Activated naive CD8-positive, alpha-beta T cell treated with anti-CD3 and anti-CD28 coated beads, Interleukin-2, amount 50 U/mL, for 24 hours (primary cell): ENCODE measurements at regions not wholly inside any gene's neighbourhood (a gene's known extent, or its start where the extent isn't known, plus 50 kb on each side); places are given as distances from the start of the nearest gene placed in this dataset.

ENCODE experiments used
- ATAC-seq: fragments of 150-1000 bp; cut with Tn5 transposase; one replicate; pipeline ENCODE4 v1.10.0; 2021
- DNase-seq: peaks from one replicate; pipeline ENCODE4 v3.0.0; 2021
- H3K27ac Mint-ChIP-seq: one replicate; pipeline ENCODE4 v1.8.0; 2021; ENCODE audit warnings: mild to moderate bottlenecking, mixed read lengths
- H3K27me3 Mint-ChIP-seq: one replicate; pipeline ENCODE4 v1.8.0; 2021; ENCODE audit warnings: mixed read lengths
- H3K36me3 Mint-ChIP-seq: one replicate; pipeline ENCODE4 v1.8.0; 2021; ENCODE audit warnings: low read depth, mixed read lengths
- H3K4me1 Mint-ChIP-seq: one replicate; pipeline ENCODE4 v1.8.0; 2021; ENCODE audit warnings: mixed read lengths
- H3K4me3 Mint-ChIP-seq: one replicate; pipeline ENCODE4 v1.8.0; 2021; ENCODE audit warnings: mild to moderate bottlenecking, moderate library complexity, mixed read lengths
- H3K9me3 Mint-ChIP-seq: one replicate; pipeline ENCODE4 v1.8.0; 2021; ENCODE audit warnings: mixed read lengths

DNA sequence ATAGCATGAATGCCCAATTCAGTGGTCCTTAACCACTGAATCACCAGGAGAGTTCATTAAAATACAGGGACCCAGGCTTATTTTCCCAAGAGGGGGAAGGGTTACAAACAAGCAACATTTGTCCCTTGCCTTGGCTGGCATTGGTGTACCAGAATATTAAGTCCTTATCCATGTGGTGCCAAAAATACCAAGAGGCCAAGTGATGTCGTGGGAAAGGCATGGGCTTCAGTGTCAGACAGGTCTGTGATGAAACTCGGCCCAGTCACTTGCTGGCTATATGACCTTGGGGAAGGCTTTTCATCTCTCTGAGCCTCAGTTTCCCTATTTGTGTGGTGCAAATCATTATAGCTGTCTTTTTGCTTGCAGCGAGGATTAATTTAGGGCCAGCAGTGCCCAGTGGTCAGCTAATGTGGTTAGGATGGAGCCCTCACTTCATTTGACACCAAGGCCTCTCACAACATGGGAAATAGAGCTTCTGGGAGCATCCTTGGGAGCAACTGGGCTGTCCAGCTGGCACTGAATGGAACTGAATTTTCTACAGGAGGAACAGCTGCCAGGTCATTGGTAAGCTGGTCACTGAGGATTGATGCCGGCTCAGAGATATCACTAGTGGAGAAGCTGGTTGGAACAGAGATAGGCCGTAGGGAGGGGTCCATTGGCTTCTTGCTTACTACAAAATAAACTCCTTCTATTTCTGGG is 77.2 kb upstream of the PPP2R5A start:
- Mint-ChIP-seq H3K4me3 (no peak overlapping the region), H3K36me3 (no peaks in the 10 kb centered on the region), H3K27ac (no peak overlapping the region), H3K9me3 (no peaks in the 10 kb centered on the region), H3K4me1 (no peaks in the 10 kb centered on the region), H3K27me3 (no peaks in the 10 kb centered on the region)
- ATAC-seq: no peak
- no peak for DNase-seq

DNA sequence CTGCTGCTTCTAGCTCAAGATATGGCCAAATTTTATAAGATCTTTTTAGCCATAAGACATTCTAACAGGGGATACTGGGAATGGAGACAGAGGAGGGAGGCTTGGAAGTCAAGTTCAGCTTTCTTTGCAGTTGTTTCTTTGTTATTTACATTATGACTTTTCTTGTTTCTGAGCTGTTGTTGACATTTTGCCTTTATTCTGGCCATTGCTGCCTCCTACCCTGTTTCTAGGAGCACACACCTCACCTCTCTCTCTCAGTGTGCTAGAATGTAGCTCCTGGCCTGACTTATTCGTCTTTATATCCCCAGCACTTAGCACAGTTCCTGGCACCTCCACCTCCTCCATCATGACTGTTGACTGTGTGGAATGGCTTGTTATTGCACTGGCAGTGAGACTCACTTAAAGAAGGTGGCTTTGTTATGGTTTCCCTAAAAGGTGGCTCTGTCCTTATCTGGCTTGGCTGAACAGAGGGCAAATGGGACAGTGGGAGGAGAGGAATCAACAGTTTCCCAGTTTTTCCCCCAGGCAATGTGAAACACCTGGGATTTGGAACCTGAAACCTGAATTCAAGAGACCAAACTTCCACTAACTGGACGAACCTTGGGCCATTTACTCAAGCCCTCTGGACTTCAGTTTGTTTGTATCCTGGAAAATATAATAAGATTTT is 76.1 kb upstream of the PPP2R5A start:
- no peaks in the 10 kb centered on the region for H3K4me1 Mint-ChIP-seq
- no peaks in the 10 kb centered on the region for H3K9me3 Mint-ChIP-seq
- H3K27ac Mint-ChIP-seq: no peak overlapping the region
- H3K27me3 Mint-ChIP-seq: no peaks in the 10 kb centered on the region
- no peaks in the 10 kb centered on the region for H3K36me3 Mint-ChIP-seq
- H3K4me3 Mint-ChIP-seq: no peak overlapping the region
- DNase-seq: no peak
- ATAC-seq: no peak

DNA sequence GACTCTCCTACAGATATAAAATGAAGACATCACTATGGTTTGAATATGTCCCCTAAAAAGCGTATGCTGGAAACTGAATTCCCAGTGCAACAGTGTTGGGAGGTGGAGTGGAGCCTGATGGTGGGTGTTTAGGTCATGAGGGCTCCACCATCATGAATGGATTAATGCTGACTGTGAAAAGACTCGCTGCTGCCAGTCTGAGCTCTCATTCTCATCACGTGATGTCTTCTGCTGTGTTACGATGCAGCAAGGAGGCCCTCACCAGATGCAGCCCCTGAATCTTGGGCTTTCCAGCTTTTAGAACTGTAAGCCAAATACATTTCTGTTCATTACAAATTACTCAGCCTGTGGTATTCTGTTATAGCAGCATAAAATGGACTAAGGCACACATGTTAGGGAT is 73.8 kb upstream of the PPP2R5A start:
- no peak overlapping the region for H3K27ac Mint-ChIP-seq
- no peaks in the 10 kb centered on the region for H3K27me3 Mint-ChIP-seq
- ATAC-seq (no peak), DNase-seq (no peak)
- no peak overlapping the region for H3K4me3 Mint-ChIP-seq
- H3K9me3 Mint-ChIP-seq: no peaks in the 10 kb centered on the region
- no peaks in the 10 kb centered on the region for H3K4me1 Mint-ChIP-seq
- H3K36me3 Mint-ChIP-seq: no peaks in the 10 kb centered on the region

DNA sequence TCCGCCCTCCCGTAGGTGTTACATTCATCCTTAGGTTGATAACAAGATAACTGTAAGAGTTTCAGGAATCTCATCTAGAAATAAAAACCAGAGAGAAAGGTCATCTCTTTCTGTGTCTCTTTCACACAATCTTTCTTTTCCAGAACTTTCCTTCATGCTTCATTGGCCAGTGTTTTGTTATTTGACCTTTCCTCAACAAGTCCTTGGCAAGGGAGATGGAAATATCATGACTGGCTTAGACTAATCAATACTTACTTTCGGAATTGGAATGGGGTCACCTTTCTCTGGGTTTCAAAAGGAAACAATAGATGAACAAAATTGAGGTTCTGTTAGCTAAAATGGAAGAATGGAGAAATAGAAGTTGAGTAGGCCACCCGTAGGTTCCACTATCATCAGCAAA is 72.9 kb upstream of the PPP2R5A start:
- H3K4me3 Mint-ChIP-seq: no peak overlapping the region
- no peaks in the 10 kb centered on the region for H3K4me1 Mint-ChIP-seq
- no peak overlapping the region for H3K27ac Mint-ChIP-seq
- H3K9me3 Mint-ChIP-seq: no peaks in the 10 kb centered on the region
- DNase-seq (no peak), ATAC-seq (no peak)
- H3K27me3 Mint-ChIP-seq: no peaks in the 10 kb centered on the region
- no peaks in the 10 kb centered on the region for H3K36me3 Mint-ChIP-seq

DNA sequence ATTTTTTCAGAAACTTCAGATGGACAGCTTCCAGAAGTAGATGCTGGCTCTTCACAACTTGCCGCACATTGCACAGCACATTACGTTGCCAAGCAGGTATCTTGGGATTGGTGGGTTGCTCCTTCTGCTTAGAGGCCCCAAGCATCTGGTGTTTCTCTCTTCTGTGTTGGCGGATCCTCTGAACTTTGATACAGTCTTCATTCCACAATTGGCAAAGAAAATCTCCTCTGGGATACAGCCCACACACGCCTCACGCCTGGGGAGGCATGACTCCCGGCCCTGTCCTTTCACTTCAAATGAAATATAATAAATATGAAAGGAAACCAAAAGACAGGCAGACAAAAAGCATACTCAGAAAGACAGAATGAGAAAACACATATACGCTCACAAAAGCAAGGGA is 72.3 kb upstream of the PPP2R5A start:
- DNase-seq (no peak), ATAC-seq (no peak)
- Mint-ChIP-seq H3K9me3 (no peaks in the 10 kb centered on the region), H3K4me1 (no peaks in the 10 kb centered on the region), H3K36me3 (no peaks in the 10 kb centered on the region), H3K27me3 (no peaks in the 10 kb centered on the region), H3K4me3 (no peak overlapping the region), H3K27ac (no peak overlapping the region)

DNA sequence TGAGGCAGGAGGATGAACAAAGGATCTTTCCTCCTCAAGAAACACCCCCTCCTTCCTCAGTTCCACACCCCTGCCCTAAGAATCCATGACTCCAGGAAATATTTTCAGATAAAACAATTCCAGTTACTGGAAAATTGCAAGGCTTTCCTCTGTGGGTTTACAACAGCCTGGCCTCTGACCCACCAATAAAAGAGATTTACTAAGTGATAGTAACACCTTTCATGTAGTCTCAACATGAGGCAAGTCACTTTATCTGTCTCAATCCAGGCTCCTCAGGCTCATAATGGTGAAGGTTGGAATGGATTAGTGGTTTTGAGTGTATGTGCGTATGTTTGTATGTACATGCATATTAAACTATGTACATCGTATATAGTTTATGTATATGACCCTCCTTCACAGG is 71.4 kb upstream of the PPP2R5A start:
- no peak for ATAC-seq
- Mint-ChIP-seq H3K36me3 (no peaks in the 10 kb centered on the region), H3K27me3 (no peaks in the 10 kb centered on the region), H3K4me3 (no peak overlapping the region), H3K9me3 (no peaks in the 10 kb centered on the region), H3K27ac (no peak overlapping the region), H3K4me1 (peaks cover 7% of the 10 kb centered on the region)
- DNase-seq: no peak

DNA sequence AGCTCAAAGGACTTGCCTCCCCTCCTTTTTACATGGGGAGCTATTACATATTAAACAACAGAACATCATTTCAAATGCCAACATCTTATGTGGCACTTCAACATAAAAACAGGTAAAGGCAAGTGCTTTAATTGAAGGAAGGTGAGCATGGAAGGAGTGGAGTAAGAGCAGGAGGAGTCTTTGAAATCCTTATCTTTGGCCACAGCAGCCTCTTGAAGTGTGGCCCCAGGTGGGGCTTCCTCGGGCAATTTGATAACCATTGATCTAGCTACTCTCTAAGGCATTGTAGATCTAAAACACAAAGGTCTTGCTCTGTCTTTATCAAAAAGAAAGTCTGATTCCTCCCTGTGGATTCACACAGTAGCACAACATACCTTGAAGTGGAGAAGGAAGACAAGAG is 70.9 kb upstream of the PPP2R5A start:
- Mint-ChIP-seq H3K27me3 (no peaks in the 10 kb centered on the region), H3K4me1 (peaks cover 12% of the 10 kb centered on the region), H3K27ac (no peak overlapping the region), H3K36me3 (no peaks in the 10 kb centered on the region), H3K4me3 (no peak overlapping the region), H3K9me3 (no peaks in the 10 kb centered on the region)
- no peak for ATAC-seq
- DNase-seq: no peak

DNA sequence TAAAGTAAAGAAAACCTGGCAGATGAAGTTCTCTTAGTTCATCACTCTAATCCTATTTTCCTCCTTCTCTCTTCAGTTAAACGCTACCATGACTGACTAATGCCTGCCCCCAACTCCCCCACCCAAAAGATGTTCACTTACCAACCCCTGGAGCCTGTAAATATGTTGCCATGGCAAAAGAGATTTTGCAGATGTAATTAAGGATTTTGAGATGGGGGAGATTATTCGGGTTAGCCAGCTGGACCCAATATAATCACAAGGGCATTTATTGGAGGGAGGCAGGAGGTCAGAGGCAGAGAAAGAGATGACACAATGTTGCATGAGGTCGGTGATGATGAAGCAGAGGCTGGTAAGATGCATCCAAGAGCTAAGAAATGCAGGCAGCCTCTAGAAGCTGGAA is 69.3 kb upstream of the PPP2R5A start:
- Mint-ChIP-seq H3K9me3 (no peaks in the 10 kb centered on the region), H3K4me3 (no peak overlapping the region), H3K4me1 (peaks cover 17% of the 10 kb centered on the region), H3K27ac (no peak overlapping the region), H3K36me3 (no peaks in the 10 kb centered on the region), H3K27me3 (no peaks in the 10 kb centered on the region)
- no peak for ATAC-seq
- DNase-seq: no peak

DNA sequence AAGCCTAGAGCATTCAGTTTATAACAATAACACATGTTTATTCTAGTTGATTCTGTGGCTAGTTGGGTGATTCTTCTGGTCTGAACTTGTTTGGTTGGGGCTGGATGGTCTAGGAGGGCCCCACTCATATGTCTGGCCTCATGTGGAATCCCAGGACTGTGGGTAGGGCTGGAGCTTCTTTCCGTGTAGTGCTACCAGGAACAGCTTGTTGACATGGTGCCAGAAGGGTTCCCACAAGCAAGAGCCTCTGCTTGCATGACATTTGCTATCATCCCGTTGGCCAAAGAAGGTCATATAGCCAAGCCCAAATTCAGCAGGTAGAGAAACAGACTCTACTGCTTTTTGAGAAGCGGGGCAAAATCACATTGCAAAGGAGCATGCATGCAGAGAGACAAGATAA is 67.6 kb upstream of the PPP2R5A start:
- peaks cover 17% of the 10 kb centered on the region for H3K4me1 Mint-ChIP-seq
- no peaks in the 10 kb centered on the region for H3K27me3 Mint-ChIP-seq
- ATAC-seq (no peak), DNase-seq (no peak)
- no peaks in the 10 kb centered on the region for H3K9me3 Mint-ChIP-seq
- no peak overlapping the region for H3K27ac Mint-ChIP-seq
- no peaks in the 10 kb centered on the region for H3K36me3 Mint-ChIP-seq
- H3K4me3 Mint-ChIP-seq: no peak overlapping the region

DNA sequence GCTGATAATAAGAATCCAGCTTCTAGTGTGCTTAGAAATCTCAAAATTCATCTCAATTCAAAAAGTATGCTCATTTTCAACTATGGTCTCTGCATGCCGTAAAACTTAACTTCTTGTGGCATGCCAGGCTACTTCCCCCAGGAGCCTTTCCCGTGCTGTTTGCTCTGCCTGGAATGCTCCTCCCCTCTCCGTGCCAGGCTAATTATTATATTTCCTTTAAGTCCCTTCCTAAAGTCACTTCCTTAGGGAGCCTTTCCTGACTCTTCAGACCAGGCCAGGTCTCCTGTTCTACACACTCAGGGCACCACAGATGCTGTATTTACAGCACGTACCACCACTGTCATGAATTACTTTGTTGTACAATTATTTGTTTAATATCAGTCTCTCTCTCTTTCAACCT is 67.1 kb upstream of the PPP2R5A start:
- Mint-ChIP-seq H3K4me1 (peaks cover 17% of the 10 kb centered on the region), H3K27ac (no peak overlapping the region), H3K9me3 (no peaks in the 10 kb centered on the region), H3K27me3 (no peaks in the 10 kb centered on the region), H3K36me3 (no peaks in the 10 kb centered on the region), H3K4me3 (no peak overlapping the region)
- ATAC-seq (no peak), DNase-seq (no peak)

DNA sequence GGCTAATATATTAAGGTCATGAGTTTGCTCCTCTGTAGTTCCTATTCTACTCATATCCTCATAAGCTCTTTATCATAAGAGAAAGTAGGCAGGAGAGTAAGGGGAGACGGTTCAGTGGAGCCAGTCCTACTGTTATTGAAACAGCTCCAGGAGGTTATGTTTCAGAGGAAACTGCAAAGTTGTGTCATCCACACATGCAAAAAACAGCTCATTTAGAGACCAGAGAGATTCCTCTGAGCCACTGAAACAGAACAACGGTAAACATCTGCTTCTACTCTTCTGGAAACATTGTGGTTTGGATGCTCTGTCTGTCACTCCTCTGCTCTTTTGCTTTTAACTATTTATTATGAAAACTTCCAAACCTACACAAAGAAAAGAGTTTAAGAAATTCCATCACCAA is 66.3 kb upstream of the PPP2R5A start:
- H3K27ac Mint-ChIP-seq: no peak overlapping the region
- DNase-seq: no peak
- H3K27me3 Mint-ChIP-seq: no peaks in the 10 kb centered on the region
- peaks cover 17% of the 10 kb centered on the region for H3K4me1 Mint-ChIP-seq
- H3K36me3 Mint-ChIP-seq: no peaks in the 10 kb centered on the region
- no peak overlapping the region for H3K4me3 Mint-ChIP-seq
- peak; percentile 86 for ATAC-seq
- H3K9me3 Mint-ChIP-seq: no peaks in the 10 kb centered on the region

DNA sequence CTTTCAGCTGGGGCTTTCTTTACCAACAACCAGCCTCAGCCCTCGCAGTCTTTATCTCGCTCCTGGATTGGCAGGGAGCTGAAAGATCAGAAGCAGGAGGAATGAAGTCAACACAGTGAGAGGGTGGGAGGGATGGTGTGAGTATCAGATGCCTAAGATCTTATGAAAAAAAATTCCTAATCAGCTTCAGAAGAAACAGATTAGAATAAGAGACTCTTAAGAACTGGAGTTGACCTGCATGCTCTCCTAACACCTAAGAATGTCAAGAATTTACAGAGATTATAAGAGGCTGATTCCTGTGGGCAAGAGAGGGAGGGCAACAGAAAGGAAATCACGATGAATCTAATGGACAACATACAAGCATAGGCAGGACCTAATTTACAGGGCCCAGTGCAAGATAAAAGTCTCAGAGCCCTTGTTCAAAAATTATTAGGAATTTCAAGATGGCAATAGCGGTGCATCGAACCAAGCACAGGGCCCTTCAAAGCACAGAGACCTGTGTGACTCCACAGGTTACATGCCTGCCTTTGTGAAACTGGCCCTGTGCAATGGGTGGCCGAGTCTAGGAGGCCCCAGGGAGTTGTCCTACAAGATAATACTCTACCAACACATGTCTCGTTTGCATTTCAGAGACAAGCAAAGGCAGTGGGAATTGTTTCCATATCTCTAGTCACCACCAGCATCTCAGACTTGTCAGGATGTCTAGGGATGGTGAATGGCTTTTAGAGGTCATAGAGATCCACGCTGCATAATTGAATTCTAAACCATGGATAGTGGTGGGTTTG is 65.3 kb upstream of the PPP2R5A start:
- no peak overlapping the region for H3K4me3 Mint-ChIP-seq
- no peaks in the 10 kb centered on the region for H3K9me3 Mint-ChIP-seq
- H3K27ac Mint-ChIP-seq: no peak overlapping the region
- peaks cover 26% of the 10 kb centered on the region for H3K4me1 Mint-ChIP-seq
- DNase-seq (no peak), ATAC-seq (no peak)
- no peaks in the 10 kb centered on the region for H3K27me3 Mint-ChIP-seq
- H3K36me3 Mint-ChIP-seq: no peaks in the 10 kb centered on the region

DNA sequence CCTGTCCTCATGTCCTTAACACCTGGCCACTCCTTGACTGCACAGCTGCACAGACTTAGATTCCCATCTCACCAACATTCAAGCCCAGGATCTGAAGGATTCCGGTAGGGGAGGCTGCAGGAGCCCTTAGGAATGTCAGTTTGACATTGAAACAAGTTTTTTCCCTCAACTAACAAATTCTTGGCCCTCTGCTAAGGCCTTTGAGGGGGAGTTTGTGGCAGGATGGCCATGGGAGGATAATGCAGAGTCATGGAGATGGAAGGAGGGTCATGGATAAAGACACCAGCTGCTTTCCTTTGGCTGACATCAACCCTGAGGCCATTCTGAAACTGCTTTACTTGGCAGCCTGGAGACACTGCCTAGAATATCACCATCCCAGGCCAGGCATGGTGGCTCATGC is 63.4 kb upstream of the PPP2R5A start:
- peaks cover 43% of the 10 kb centered on the region for H3K4me1 Mint-ChIP-seq
- ATAC-seq (no peak), DNase-seq (no peak)
- H3K4me3 Mint-ChIP-seq: no peak overlapping the region
- no peaks in the 10 kb centered on the region for H3K36me3 Mint-ChIP-seq
- no peaks in the 10 kb centered on the region for H3K9me3 Mint-ChIP-seq
- H3K27ac Mint-ChIP-seq: no peak overlapping the region
- H3K27me3 Mint-ChIP-seq: no peaks in the 10 kb centered on the region

DNA sequence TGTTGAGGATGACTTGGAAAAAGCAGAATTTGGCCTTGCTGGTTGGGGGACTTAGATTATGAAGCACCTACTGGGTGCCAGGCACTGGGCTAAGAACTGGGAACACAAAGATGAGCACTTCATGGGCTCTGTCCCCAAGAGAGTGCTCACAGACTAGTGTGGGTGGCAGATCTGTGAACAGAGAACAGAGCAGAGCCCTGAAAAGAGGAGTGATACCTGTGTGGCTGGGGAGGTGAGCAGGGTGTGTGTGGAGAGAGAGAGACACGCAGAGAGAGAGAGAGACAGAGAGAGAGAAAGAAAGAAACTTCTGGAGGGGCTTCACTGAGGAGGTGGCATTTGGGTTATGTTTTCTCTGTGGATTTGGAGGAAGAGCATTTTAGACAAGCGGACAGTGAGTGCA is 61.1 kb upstream of the PPP2R5A start:
- Mint-ChIP-seq H3K36me3 (no peaks in the 10 kb centered on the region), H3K4me3 (no peak overlapping the region), H3K27ac (no peak overlapping the region)

DNA sequence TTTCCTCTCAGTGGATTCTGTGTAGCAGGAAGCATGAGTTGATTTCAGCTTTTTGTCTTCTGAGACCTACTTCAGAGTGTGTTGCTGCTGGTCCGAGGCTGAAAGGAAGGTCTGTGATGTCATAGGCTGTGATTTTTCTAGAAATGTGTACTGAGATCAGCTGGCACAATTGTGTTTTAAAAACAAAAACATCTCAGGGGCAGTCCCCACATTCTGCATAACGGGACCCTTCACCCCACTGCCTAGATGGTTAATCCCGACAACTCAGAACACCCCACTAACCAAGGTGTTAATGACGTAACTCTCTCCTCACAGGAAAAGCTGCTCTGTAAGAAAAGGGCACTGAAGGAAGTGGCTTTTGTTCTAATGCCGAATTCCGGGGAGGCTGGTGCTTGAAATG is 59.8 kb upstream of the PPP2R5A start:
- Mint-ChIP-seq H3K36me3 (no peaks in the 10 kb centered on the region), H3K4me3 (no peak overlapping the region)

More for the DNA sequence above, 61.1 kb upstream of the PPP2R5A start:
- Mint-ChIP-seq H3K27me3 (no peaks in the 10 kb centered on the region), H3K9me3 (no peaks in the 10 kb centered on the region), H3K4me1 (peaks cover 34% of the 10 kb centered on the region)
- DNase-seq (no peak), ATAC-seq (no peak)

More for the DNA sequence above, 59.8 kb upstream of the PPP2R5A start:
- peak overlapping the region; percentile 35 for H3K27ac Mint-ChIP-seq
- H3K27me3 Mint-ChIP-seq: no peaks in the 10 kb centered on the region
- ATAC-seq: peak; percentile 69
- DNase-seq: peak; percentile 14
- no peaks in the 10 kb centered on the region for H3K9me3 Mint-ChIP-seq
- H3K4me1 Mint-ChIP-seq: peaks cover 29% of the 10 kb centered on the region
